Fibroblast of the aortic adventitia (primary cell): ENCODE measurements at regions not wholly inside any gene's neighbourhood (a gene's known extent, or its start where the extent isn't known, plus 50 kb on each side); places are given as distances from the start of the nearest gene placed in this dataset.

Experiments used
- DNase-seq: peaks from one replicate; pipeline ENCODE4 v3.0.0-alpha.2; 2010; ENCODE audit warnings: low read depth
- H3K4me3 ChIP-seq: 2 replicates; pipeline ENCODE4 v1.5.1; 2011; ENCODE audit warnings: low read depth, mild to moderate bottlenecking, control low read depth, low read length, moderate library complexity
- CTCF ChIP-seq: IDR thresholded peaks from 2 replicates; pipeline ENCODE4 v1.5.1; 2011; ENCODE audit warnings: mild to moderate bottlenecking, low read length, control low read depth, inconsistent platforms; ENCODE audit not compliant: insufficient read depth

DNA sequence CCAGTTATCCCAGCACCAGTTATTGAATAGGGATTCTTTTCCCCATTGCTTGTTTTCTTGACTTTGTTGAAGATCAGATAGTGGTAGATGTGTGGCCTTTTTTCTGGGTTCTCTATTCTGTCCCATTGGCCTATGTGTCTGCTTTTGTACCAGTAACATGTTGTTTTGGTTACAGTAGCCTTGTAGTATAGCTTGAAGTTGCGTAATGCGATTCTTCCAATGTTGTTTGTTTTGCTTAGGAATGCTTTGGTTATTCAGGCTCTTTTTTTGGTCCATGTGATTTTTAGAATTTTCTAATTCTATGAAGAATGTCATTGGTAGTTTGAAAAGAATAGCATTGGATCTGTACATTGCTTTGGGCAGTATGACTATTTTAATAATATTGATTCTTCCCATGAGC is 94.3 kb upstream of the CHMP2B start:
- TF ChIP-seq CTCF: no peak
- DNase-seq: no peak
- H3K4me3 ChIP-seq: no peak overlapping the region

GRCh38 chr3:87128006-87128405 is 99.1 kb upstream of the CHMP2B start:
- no peak overlapping the region for H3K4me3 ChIP-seq
- no peak for TF ChIP-seq CTCF
- DNase-seq: no peak

GRCh38 chr3:87127281-87127680 is 99.8 kb upstream of the CHMP2B start:
- no peak overlapping the region for H3K4me3 ChIP-seq
- no peak for TF ChIP-seq CTCF
- peak; percentile 35 for DNase-seq

GRCh38 chr3:87126321-87126720 is 100.8 kb upstream of the CHMP2B start:
- peak; percentile 1 for DNase-seq
- TF ChIP-seq CTCF: no peak
- H3K4me3 ChIP-seq: no peak overlapping the region

- no peak for DNase-seq
- H3K4me3 ChIP-seq: no peak overlapping the region
- TF ChIP-seq CTCF: no peak
Measured at GRCh38 chr3:87125116-87125515, 102.0 kb upstream of the CHMP2B start.

GRCh38 chr3:87122766-87123165 is 104.3 kb upstream of the CHMP2B start:
- no peak overlapping the region for H3K4me3 ChIP-seq
- no peak for DNase-seq
- TF ChIP-seq CTCF: no peak

- DNase-seq: no peak
- no peak overlapping the region for H3K4me3 ChIP-seq
- no peak for TF ChIP-seq CTCF
Measured at GRCh38 chr3:87121856-87122255, 105.3 kb upstream of the CHMP2B start.
